ENCODE measurements at regions not wholly inside any gene's neighbourhood (a gene's known extent, or its start where the extent isn't known, plus 50 kb on each side); places are given as distances from the start of the nearest gene placed in this dataset.
"Not testable (repeated sequence)": the region's sequence is repeated elsewhere in the genome, so short reads cannot be mapped to it uniquely, and the experiment has no call there.

GRCh38 chr20:5492937-5493336 lies 117.9 kb downstream of the GPCPD1 start:
- DNase-seq: peak; percentile 45

GRCh38 chr20:5491455-5491854 lies 119.4 kb downstream of the GPCPD1 start:
- DNase-seq: peak; percentile 52

GRCh38 chr20:5489601-5490000 lies 121.2 kb downstream of the GPCPD1 start:
- DNase-seq: peak; percentile 76

- peak; percentile 83 for DNase-seq
Measured at GRCh38 chr20:5488823-5489222, 122.0 kb downstream of the GPCPD1 start.

DNA sequence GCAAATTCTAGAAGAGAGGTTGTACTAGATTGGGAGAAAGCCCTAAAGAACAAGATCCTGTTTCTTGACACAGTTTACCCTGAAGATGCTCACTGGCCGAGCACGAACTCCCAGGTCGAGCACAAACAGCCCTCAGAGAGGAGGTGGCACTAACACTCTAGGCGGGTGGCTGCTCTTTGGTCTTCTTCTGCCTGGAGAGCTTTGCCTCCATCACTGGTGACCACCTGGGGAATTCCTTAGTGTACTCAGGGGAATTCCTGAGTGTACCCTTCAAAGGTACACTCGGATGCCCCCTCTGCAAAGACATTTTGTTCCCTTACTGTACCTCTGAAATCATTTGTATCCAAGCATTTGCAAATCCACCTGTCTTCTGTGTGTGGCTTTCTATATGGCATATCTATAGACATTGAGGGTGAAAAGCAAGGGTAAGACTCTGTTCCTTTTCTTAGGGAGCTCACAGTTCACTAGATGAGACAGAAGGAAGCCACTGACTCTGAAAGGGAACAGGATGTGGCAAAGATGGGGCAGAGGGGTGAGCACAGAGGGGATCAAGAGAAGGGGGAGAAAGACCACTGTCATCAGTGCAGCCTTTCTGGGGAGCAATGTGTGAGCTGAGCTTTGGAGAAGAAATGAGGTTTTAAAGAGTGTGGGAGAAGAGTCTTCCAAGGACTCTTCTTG lies 124.3 kb downstream of the GPCPD1 start:
- DNase-seq: no peak

DNA sequence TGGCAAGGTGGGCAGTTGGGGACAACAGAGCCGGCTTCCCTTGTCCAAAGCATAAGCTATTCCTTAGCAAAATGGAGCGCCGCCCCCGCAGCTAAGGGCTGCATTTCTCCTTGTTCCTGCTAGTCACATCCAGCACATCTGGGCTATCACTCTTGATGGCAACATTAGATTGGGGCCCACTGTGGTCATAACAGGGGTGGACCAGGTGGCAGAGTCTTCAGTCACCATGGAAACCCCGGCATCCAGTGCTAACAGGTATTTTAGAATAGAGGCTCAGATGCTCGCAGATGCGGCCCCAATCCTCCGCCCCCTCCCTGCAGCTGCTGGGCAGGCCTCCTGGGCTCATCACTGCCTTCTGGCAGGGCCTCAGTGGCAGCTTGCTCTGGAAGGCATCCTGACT lies 125.9 kb downstream of the GPCPD1 start:
- DNase-seq: no peak

DNA sequence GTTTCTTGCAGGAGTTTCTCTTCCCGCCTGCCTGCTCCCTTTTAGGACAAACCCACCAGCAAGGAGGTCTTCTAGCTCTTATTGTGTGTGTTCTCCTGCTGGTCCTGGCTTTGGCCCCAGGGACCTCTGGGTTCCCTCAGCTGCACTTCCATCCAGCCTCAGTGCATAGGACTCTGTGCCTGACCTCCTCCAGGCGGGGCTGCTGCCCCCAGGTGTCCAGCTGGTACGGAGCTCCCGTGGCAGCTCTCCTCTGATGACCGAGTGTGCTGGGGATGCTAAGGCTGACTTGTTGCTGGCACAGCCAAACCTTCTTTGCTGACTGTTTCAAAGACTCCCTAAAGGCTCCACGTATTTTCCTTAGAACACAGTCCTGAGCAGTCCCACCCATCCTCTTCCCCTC lies 126.5 kb downstream of the GPCPD1 start:
- no peak for DNase-seq

DNA sequence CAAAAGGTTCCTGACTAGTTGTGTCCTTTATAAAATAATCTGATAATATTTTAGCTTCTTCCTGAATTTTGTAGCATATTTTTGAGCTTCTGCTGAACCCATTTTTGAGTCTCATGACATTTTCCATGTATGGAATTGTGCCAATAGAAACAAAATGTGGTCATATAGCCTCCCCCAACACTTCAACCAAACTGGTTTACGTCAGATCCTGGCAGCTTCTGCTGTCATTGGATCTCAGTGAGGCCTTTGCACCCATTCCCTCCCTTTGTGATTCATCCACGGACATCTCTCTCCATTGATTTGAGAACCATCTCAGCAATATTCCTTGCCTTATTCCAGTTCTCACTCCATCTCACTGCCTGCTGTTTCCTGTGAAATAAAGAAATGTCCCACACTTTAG lies 128.0 kb downstream of the GPCPD1 start:
- DNase-seq: no peak

DNA sequence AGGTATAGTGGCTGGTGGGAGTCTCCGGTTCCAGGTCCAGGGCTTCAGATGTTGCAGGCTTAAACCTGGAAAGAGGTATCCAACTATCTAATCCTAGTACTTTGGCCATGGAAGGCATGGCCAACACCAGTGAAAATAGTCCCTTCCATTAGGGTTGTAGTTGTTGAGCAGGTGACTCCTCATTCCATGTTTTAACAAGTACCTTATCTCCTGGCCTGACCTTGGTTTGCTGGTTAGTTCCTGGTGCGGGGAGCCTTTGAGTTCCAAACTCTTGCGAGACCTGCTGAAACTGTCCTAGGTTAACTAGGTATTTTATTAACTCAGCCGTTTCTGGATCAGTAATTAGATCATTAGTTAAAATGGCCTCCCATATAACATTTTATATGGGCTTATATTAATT lies 128.9 kb downstream of the GPCPD1 start:
- no peak for DNase-seq

GRCh38 chr20:5480824-5481600 lies 129.8 kb downstream of the GPCPD1 start:
- no peak for DNase-seq

DNA sequence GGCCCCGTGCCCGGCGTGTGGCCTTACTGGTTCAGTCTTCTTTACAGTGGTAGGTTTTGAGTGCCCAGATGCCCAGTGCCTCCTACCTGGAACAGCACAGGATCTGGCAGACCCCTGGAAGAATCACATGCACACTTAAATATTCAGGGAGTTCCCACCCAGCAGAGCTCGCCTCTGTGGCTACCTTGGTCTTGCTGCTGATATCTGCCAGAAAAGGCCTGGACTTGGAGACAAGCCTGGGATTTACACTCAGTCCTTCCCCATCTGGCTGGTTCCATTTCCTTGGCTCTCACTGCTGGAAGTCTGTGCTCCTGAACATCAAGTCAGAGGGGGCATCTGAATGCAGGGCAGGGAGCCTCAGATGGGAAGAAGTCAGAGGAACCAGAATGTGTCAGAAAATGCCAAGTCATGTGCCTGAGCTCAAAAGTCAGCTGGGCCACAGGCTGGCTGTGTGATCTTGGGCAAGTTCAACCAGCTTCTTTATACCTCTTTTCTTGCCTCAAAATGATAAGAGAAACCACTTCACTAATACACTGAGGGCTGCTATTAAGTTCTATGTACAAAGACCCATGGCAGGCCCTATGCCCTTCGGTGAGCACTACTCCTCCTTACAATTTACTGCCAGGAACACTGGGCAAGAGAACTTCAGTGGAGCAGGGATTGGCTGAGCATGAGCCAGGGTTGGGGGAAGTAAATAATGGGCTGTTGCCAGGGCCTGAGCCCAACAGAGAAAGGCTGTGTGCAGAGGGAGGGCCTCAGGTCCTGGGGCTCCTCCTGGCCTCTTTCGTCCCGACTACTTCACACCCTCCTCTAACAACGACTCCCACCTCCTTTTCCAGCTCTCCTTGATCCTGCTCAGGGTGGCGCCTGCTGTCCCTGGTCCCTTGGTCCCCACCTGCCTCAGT lies 135.9 kb downstream of the GPCPD1 start:
- peak; percentile 79 for DNase-seq

GRCh38 chr20:5471866-5472265 lies 138.9 kb downstream of the GPCPD1 start:
- DNase-seq: not testable (repeated sequence)

DNA sequence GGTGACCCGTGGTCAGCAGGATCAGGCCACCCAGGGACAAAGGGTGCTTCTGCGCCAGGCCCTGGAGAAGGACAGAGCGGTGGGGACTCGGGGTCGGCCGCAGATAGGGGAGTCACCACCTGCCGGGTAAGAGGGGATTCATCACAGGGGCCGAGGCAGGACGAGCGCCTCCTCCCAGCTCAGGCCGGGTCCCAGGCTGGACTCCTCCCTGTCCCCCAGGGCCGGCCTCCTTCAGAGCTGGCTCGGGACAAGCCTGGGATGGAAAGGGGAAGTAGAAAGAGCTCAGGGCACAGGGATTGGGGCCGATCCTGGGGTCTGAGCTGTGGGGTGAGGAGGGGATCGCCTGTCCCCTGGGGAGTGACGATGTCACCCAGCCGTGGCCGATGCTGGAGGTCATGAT lies 139.4 kb downstream of the GPCPD1 start:
- DNase-seq: no peak

- no peak for DNase-seq
Measured at GRCh38 chr20:5470943-5471342, 139.9 kb downstream of the GPCPD1 start.

GRCh38 chr20:5470458-5470857 lies 140.3 kb downstream of the GPCPD1 start:
- no peak for DNase-seq

DNA sequence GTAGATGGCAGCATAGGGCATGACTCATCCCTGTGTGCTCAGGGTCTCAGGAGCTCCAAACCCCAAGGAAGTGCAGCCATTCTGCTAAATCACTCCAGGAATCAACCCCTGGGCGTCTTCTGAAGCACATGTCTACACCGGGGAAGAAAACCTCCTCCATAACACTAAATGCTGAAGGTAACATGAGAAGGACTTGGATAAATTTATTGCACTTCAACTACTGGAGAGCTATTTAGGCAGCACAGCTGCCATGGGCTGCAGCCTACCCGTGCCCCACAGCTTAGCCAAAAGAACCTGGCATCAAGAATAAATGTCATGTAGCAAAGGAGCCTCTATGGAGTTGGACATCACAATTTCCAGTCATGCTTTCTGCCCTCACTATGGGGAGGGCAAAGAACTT lies 141.7 kb downstream of the GPCPD1 start:
- DNase-seq: no peak

GRCh38 chr20:5467086-5467485 lies 143.7 kb downstream of the GPCPD1 start:
- no peak for DNase-seq

DNA sequence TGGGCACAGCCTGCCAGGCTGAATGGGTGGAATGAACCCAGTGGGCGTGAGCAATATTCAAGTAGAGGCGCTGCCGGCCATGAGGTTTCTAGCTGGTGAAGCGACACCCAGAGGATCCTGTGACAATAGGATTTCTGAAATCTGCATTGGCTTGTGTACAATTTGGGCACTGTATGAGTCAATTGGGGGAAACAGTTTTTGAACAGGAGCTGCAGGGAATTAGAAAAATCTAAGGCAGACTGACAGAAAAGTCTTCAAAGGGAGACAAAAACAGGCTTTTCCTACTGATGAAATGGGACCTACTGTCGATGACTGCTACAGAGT lies 145.2 kb downstream of the GPCPD1 start:
- DNase-seq: no peak

- no peak for DNase-seq
Measured at GRCh38 chr20:5464901-5465603, 145.8 kb downstream of the GPCPD1 start.

GRCh38 chr20:5463007-5463686 lies 146.4 kb upstream of the PROKR2 start:
- no peak for DNase-seq

GRCh38 chr20:5453745-5454144 lies 137.0 kb upstream of the PROKR2 start:
- DNase-seq: peak; percentile 43

- not testable (repeated sequence) for DNase-seq
Measured at GRCh38 chr20:5453316-5453715, 136.6 kb upstream of the PROKR2 start.

All from hematopoietic multipotent progenitor cell treated with erythropoietin and hydrocortisone succinate and interleukin-3 and kit ligand, for 6 days (in vitro differentiated cells).